WTC11 (cell line): ENCODE measurements at regions not wholly inside any gene's neighbourhood (a gene's known extent, or its start where the extent isn't known, plus 50 kb on each side); places are given as distances from the start of the nearest gene placed in this dataset.

Source experiments
- ATAC-seq: fragments of 200-7000 bp; cut with Tn5 transposase; 2 replicates; pipeline ENCODE4 v1.10.0; 2021; ENCODE audit warnings: mild to moderate bottlenecking, moderate library complexity
- CTCF ChIA-PET: fragments of 300-600 bp; sonication (Branson Sonifier 250); formaldehyde crosslinking; loops from one replicate; lab custom pipeline; 2021; ENCODE audit warnings: antibody characterized with exemption; lab: Charles Lee
- POLR2A ChIA-PET: fragments of 350-600 bp; sonication (Branson Sonifier 250); formaldehyde crosslinking; loops from one replicate; lab custom pipeline; 2021; ENCODE audit warnings: antibody characterized with exemption; lab: Charles Lee
- DNase-seq: peaks from one replicate; pipeline ENCODE4 v3.0.0; 2021; ENCODE audit warnings: low spot score
- H3K27ac Mint-ChIP-seq: 2 replicates; pipeline ENCODE4 v1.8.0; 2021; ENCODE audit warnings: mixed read lengths
- H3K27me3 Mint-ChIP-seq: 2 replicates; pipeline ENCODE4 v1.8.0; 2021; ENCODE audit warnings: low read depth, mild to moderate bottlenecking, moderate library complexity, mixed read lengths
- H3K36me3 Mint-ChIP-seq: 2 replicates; pipeline ENCODE4 v1.8.0; 2021; ENCODE audit warnings: mixed read lengths
- H3K4me1 Mint-ChIP-seq: 2 replicates; pipeline ENCODE4 v1.8.0; 2022; ENCODE audit warnings: mixed read lengths
- H3K4me3 Mint-ChIP-seq: 2 replicates; pipeline ENCODE4 v1.8.0; 2021; ENCODE audit warnings: mild to moderate bottlenecking, moderate library complexity, mixed read lengths
- H3K9me3 Mint-ChIP-seq: 2 replicates; pipeline ENCODE4 v1.8.0; 2021; ENCODE audit warnings: mixed read lengths
- ARID4B ChIP-seq: sonication (generic); formaldehyde crosslinking; IDR thresholded peaks from 2 replicates; pipeline ENCODE4 v1.8.0; 2023; ENCODE audit warnings: missing genetic modification reagents, mild to moderate bottlenecking, borderline replicate concordance
- ATF3 ChIP-seq: sonication (generic); formaldehyde crosslinking; conservative IDR thresholded peaks from 2 replicates; pipeline ENCODE4 v1.8.1; 2022; ENCODE audit warnings: mild to moderate bottlenecking, missing genetic modification reagents
- CREB1 ChIP-seq: sonication (generic); formaldehyde crosslinking; IDR thresholded peaks from 2 replicates; pipeline ENCODE4 v1.8.0; 2023; ENCODE audit warnings: mild to moderate bottlenecking, missing genetic modification reagents
- CREM ChIP-seq: sonication (generic); formaldehyde crosslinking; IDR thresholded peaks from 2 replicates; pipeline ENCODE4 v1.8.1; 2022; ENCODE audit warnings: mild to moderate bottlenecking, missing genetic modification reagents, moderate library complexity
- EMX1 ChIP-seq: fragments of 250-450 bp; sonication (Bioruptor Pico); IDR thresholded peaks from 2 replicates; pipeline ENCODE4 v1.8.0; 2021; ENCODE audit warnings: mild to moderate bottlenecking
- FOXP1 ChIP-seq: sonication (generic); formaldehyde crosslinking; IDR thresholded peaks from 2 replicates; pipeline ENCODE4 v1.8.0; 2022; ENCODE audit warnings: missing genetic modification reagents, mild to moderate bottlenecking, moderate library complexity, borderline replicate concordance
- GABPB1 ChIP-seq: sonication (generic); formaldehyde crosslinking; IDR thresholded peaks from 2 replicates; pipeline ENCODE4 v1.8.1; 2023; ENCODE audit warnings: mild to moderate bottlenecking, missing genetic modification reagents
- KAT7 ChIP-seq: sonication (generic); formaldehyde crosslinking; IDR thresholded peaks from 2 replicates; pipeline ENCODE4 v1.8.1; 2023; ENCODE audit warnings: missing genetic modification reagents, mild to moderate bottlenecking, borderline replicate concordance
- MYBL2 ChIP-seq: sonication (generic); formaldehyde crosslinking; IDR thresholded peaks from 2 replicates; pipeline ENCODE4 v1.8.1; 2023; ENCODE audit warnings: mild to moderate bottlenecking, moderate library complexity, missing genetic modification reagents
- PRRX2 ChIP-seq: fragments of 250-450 bp; sonication (Bioruptor Pico); IDR thresholded peaks from 2 replicates; pipeline ENCODE4 v1.8.0; 2021; ENCODE audit warnings: mild to moderate bottlenecking
- RELA ChIP-seq: sonication (generic); formaldehyde crosslinking; IDR thresholded peaks from 2 replicates; pipeline ENCODE4 v1.8.1; 2022; ENCODE audit warnings: missing genetic modification reagents, mild to moderate bottlenecking, borderline replicate concordance
- SP1 ChIP-seq: sonication (generic); formaldehyde crosslinking; conservative IDR thresholded peaks from 2 replicates; pipeline ENCODE4 v1.8.1; 2022; ENCODE audit warnings: missing genetic modification reagents
- TEAD4 ChIP-seq: sonication (generic); formaldehyde crosslinking; IDR thresholded peaks from 2 replicates; pipeline ENCODE4 v1.8.0; 2022; ENCODE audit warnings: mild to moderate bottlenecking, missing genetic modification reagents
- ZBTB43 ChIP-seq: sonication (generic); formaldehyde crosslinking; IDR thresholded peaks from 2 replicates; pipeline ENCODE4 v1.8.1; 2023; ENCODE audit warnings: mild to moderate bottlenecking, missing genetic modification reagents
- ZNF281 ChIP-seq: sonication (generic); formaldehyde crosslinking; IDR thresholded peaks from 2 replicates; pipeline ENCODE4 v1.8.0; 2023; ENCODE audit warnings: mild to moderate bottlenecking, missing genetic modification reagents
- ZNF317 ChIP-seq: sonication (generic); formaldehyde crosslinking; IDR thresholded peaks from 2 replicates; pipeline ENCODE4 v1.8.1; 2023; ENCODE audit warnings: low read depth, mild to moderate bottlenecking, moderate library complexity, missing genetic modification reagents, borderline replicate concordance
- ZNF416 ChIP-seq: fragments of 250-450 bp; sonication (Bioruptor Pico); IDR thresholded peaks from 2 replicates; pipeline ENCODE4 v1.9.0; 2021; ENCODE audit warnings: mild to moderate bottlenecking, inconsistent platforms
- TF ChIP-seq, protein P1 (sequence below): fragments of 250-450 bp; sonication (Bioruptor Pico); conservative IDR thresholded peaks from 2 replicates; pipeline ENCODE4 v1.9.0; 2021; ENCODE audit warnings: mild to moderate bottlenecking
- TF ChIP-seq, protein P2 (sequence below): sonication (generic); formaldehyde crosslinking; IDR thresholded peaks from 2 replicates; pipeline ENCODE4 v1.8.0; 2022; ENCODE audit warnings: mild to moderate bottlenecking, missing genetic modification reagents
- TF ChIP-seq, protein P3 (sequence below): sonication (generic); formaldehyde crosslinking; IDR thresholded peaks from 2 replicates; pipeline ENCODE4 v1.8.0; 2022; ENCODE audit warnings: mild to moderate bottlenecking, missing genetic modification reagents
- TF ChIP-seq, protein P4 (sequence below): fragments of 250-450 bp; sonication (Bioruptor Pico); IDR thresholded peaks from 2 replicates; pipeline ENCODE4 v1.8.0; 2021; ENCODE audit warnings: mild to moderate bottlenecking

DNA sequence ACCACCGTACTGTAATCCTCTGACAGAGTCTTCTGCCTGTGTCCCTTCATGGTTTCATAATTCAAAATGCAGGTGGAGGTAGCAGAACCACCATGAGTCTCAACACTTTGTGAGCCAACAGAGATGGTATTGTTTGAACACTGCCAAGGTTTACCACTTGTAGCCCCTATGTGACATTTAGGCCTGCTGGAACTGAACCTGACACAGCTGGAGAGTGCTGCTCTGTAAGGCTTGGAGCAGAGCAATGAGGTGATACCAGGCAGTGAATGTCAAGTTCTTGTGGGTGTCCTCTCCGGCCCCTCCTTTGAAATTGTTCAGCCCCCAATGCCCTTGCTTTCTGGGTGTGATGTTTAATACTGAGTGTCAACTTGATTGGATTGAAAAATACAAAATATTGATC is 1042.9 kb downstream of the ARAP2 start (continued):
- TF ChIP-seq SP1 (no peak), TEAD4 (no peak), ATF3 (CRISPR knock-in tag) (no peak), GABPB1 (CRISPR knock-in tag) (no peak), PRRX2 (CRISPR knock-in tag) (no peak), CREB1 (CRISPR knock-in tag) (no peak), MYBL2 (no peak), ZNF317 (CRISPR knock-in tag) (no peak), ZNF281 (CRISPR knock-in tag) (no peak), ZNF416 (CRISPR knock-in tag) (no peak), EMX1 (CRISPR knock-in tag) (no peak), RELA (CRISPR knock-in tag) (no peak), ZBTB43 (CRISPR knock-in tag) (no peak)
- TF ChIP-seq, protein P1, sequence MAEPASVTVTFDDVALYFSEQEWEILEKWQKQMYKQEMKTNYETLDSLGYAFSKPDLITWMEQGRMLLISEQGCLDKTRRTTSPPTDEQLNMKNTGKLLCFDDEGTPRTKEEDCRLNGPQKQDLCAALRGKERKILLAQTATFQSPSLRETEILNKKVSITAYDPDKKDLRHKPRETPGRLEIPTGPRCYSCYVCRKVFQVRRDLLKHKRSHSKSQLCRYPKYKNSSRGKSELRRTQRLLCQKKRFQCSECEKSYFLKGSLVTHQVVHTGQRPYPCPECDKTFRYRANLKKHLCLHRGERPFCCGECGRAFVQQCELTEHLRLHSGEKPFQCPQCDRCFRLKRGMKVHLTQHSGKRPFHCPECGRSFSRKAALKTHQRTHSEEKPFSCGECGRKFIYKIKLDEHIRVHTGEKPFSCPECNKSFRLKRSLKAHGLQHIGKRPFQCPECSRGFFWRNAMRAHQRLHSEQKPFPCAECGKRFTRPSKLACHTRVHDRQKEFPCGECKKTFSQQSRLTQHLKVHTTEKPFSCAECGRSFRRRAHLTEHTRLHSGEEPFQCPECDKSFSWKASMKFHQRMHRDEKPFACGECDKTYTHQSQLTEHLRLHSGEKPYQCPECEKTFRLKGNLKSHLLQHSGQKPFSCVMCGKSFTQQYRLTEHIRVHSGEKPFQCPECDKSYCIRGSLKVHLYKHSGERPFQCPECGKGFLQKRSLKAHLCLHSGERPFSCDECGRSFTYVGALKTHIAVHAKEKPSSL, result no peak
- TF ChIP-seq, protein P2, sequence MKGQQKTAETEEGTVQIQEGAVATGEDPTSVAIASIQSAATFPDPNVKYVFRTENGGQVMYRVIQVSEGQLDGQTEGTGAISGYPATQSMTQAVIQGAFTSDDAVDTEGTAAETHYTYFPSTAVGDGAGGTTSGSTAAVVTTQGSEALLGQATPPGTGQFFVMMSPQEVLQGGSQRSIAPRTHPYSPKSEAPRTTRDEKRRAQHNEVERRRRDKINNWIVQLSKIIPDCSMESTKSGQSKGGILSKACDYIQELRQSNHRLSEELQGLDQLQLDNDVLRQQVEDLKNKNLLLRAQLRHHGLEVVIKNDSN (CRISPR knock-in tag), result no peak
- TF ChIP-seq, protein P3, sequence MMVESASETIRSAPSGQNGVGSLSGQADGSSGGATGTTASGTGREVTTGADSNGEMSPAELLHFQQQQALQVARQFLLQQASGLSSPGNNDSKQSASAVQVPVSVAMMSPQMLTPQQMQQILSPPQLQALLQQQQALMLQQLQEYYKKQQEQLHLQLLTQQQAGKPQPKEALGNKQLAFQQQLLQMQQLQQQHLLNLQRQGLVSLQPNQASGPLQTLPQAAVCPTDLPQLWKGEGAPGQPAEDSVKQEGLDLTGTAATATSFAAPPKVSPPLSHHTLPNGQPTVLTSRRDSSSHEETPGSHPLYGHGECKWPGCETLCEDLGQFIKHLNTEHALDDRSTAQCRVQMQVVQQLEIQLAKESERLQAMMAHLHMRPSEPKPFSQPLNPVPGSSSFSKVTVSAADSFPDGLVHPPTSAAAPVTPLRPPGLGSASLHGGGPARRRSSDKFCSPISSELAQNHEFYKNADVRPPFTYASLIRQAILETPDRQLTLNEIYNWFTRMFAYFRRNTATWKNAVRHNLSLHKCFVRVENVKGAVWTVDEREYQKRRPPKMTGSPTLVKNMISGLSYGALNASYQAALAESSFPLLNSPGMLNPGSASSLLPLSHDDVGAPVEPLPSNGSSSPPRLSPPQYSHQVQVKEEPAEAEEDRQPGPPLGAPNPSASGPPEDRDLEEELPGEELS, result no peak
- TF ChIP-seq, protein P4, sequence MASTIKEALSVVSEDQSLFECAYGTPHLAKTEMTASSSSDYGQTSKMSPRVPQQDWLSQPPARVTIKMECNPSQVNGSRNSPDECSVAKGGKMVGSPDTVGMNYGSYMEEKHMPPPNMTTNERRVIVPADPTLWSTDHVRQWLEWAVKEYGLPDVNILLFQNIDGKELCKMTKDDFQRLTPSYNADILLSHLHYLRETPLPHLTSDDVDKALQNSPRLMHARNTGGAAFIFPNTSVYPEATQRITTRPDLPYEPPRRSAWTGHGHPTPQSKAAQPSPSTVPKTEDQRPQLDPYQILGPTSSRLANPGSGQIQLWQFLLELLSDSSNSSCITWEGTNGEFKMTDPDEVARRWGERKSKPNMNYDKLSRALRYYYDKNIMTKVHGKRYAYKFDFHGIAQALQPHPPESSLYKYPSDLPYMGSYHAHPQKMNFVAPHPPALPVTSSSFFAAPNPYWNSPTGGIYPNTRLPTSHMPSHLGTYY (CRISPR knock-in tag), result no peak

- ChIA-PET CTCF (interaction anchor here (0.6 kb wide), 1 partner anchor 1028 kb away, joined by 4 read pairs; no protein-coding TSS in a partner anchor), POLR2A (no interaction called here)
- Mint-ChIP-seq H3K4me1 (peaks cover 18% of the 10 kb centered on the region), H3K27me3 (no peaks in the 10 kb centered on the region), H3K4me3 (no peak overlapping the region), H3K36me3 (no peaks in the 10 kb centered on the region), H3K27ac (no peak overlapping the region), H3K9me3 (no peaks in the 10 kb centered on the region)
- no peak for ATAC-seq
- no peak for DNase-seq
- TF ChIP-seq ARID4B, result no peak
- TF ChIP-seq CREM (CRISPR knock-in tag), result no peak
- no peak for TF ChIP-seq KAT7 (CRISPR knock-in tag)
- no peak for TF ChIP-seq FOXP1 (CRISPR knock-in tag)
Observed at GRCh38 chr4:35216636-35217035, 1027.7 kb downstream of the ARAP2 start.
